Esophagus mucosa (tissue), 1 donor: ENCODE measurements at regions not wholly inside any gene's neighbourhood (a gene's known extent, or its start where the extent isn't known, plus 50 kb on each side); places are given as distances from the start of the nearest gene placed in this dataset.

Experiments used
- ATAC-seq: fragments of 200-7000 bp; cut with Tn5 transposase; one replicate; pipeline ENCODE4 v1.9.1; 2020
- donor health status: DM: yes; HTN: yes; CAD: no.

- no peak for ATAC-seq
Measured at GRCh38 chr5:125348221-125348692, 601.8 kb upstream of the ZNF608 start.

GRCh38 chr5:125348936-125349831 lies 602.7 kb upstream of the ZNF608 start:
- no peak for ATAC-seq

GRCh38 chr5:125357660-125358059 lies 611.2 kb upstream of the ZNF608 start:
- peak; percentile 72 for ATAC-seq

- ATAC-seq, result no peak
Measured at GRCh38 chr5:125365747-125366146, 619.3 kb upstream of the ZNF608 start.

GRCh38 chr5:125367702-125368101 lies 621.3 kb upstream of the ZNF608 start:
- ATAC-seq, result no peak

GRCh38 chr5:125370461-125371205 lies 624.2 kb upstream of the ZNF608 start:
- ATAC-seq, result no peak

- ATAC-seq, result no peak
Measured at GRCh38 chr5:125372694-125373631, 626.5 kb upstream of the ZNF608 start.

GRCh38 chr5:125375143-125375542 lies 628.7 kb upstream of the ZNF608 start:
- no peak for ATAC-seq

GRCh38 chr5:125376059-125376641 lies 629.7 kb upstream of the ZNF608 start:
- ATAC-seq, result no peak

- ATAC-seq, result no peak
Measured at GRCh38 chr5:125377141-125377540, 630.7 kb upstream of the ZNF608 start.

GRCh38 chr5:125381290-125381689 lies 634.9 kb upstream of the ZNF608 start:
- no peak for ATAC-seq

GRCh38 chr5:125384071-125384470 lies 637.6 kb upstream of the ZNF608 start:
- no peak for ATAC-seq

GRCh38 chr5:125390326-125390725 lies 643.9 kb upstream of the ZNF608 start:
- ATAC-seq, result no peak

- no peak for ATAC-seq
Measured at GRCh38 chr5:125393221-125393815, 646.9 kb upstream of the ZNF608 start.

- ATAC-seq, result peak; percentile 98
Measured at GRCh38 chr5:125394661-125395280, 648.3 kb upstream of the ZNF608 start.

- no peak for ATAC-seq
Measured at GRCh38 chr5:125396462-125396861, 650.0 kb upstream of the ZNF608 start.

- no peak for ATAC-seq
Measured at GRCh38 chr5:125398466-125398865, 652.0 kb upstream of the ZNF608 start.

GRCh38 chr5:125399885-125400284 lies 653.4 kb upstream of the ZNF608 start:
- ATAC-seq, result peak; percentile 67

GRCh38 chr5:125401724-125402622 lies 655.5 kb upstream of the ZNF608 start:
- ATAC-seq, result peak; percentile 79

- ATAC-seq, result no peak
Measured at GRCh38 chr5:125402787-125403186, 656.3 kb upstream of the ZNF608 start.
